ENCODE measurements at regions not wholly inside any gene's neighbourhood (a gene's known extent, or its start where the extent isn't known, plus 50 kb on each side); places are given as distances from the start of the nearest gene placed in this dataset.
A peak's percentile ranks its signal among the peaks of the same experiment; 100 is the strongest.

DNA sequence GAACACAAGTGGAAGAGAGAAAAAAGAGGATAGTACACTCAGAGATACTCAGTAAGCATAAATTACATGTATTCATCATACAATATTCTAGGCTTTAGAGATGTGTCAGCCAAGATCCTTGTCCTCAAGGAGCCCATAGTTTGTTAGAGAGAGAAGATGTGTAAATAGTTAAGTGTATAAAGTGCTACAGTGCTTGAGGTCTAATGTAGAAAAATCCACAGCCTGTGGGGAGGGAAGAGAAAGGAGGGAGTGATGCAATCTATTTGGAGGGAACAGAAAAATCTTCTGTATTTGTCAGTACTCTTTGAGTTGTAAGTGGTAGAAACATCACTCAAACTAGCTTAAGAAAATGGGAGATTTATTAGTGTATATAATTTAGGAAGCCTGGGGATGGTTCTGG, 81.9 kb downstream of the PALM2AKAP2 start:
- H3K9me3 Mint-ChIP-seq, result no peaks in the 10 kb centered on the region
- intact Hi-C loops (cut with micrococcal nuclease), result no loop called here
- POLR2A ChIA-PET, result no interaction called here
- H3K27me3 Mint-ChIP-seq, result peaks cover 10% of the 10 kb centered on the region
- CTCF ChIA-PET, result no interaction called here
- no peaks in the 10 kb centered on the region for H3K36me3 Mint-ChIP-seq
- no peaks in the 10 kb centered on the region for H3K4me1 Mint-ChIP-seq (ENCODE audit: low read depth)
- DNase-seq, result no peak
- H3K27ac Mint-ChIP-seq, result no peak overlapping the region
- H3K4me3 Mint-ChIP-seq, result no peak overlapping the region

DNA sequence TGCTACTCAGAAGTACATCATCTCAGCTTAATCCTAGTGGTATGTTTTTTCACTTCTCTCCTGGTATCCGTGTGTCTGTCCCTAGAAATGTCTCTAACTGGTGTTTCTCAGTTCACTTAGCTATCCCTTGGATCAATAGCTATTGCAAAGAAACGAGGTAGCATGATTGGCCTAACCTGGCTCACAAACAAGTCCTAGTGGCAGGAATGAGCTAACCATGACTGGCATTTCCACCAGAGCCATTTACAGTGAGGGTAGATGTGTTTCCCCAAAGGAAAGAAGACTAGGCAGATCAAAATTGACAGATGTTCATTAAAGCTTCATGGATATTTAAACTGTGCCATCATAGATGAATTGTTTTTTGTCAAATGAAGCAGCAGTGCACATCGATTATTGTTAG, 82.5 kb downstream of the PALM2AKAP2 start:
- Mint-ChIP-seq H3K27ac (no peak overlapping the region), H3K27me3 (peaks cover 14% of the 10 kb centered on the region), H3K4me3 (no peak overlapping the region), H3K4me1 (ENCODE audit: low read depth) (no peaks in the 10 kb centered on the region), H3K36me3 (no peaks in the 10 kb centered on the region), H3K9me3 (no peaks in the 10 kb centered on the region)
- POLR2A ChIA-PET, result no interaction called here
- DNase-seq, result no peak
- CTCF ChIA-PET, result interaction anchor here (0.6 kb wide), 1 partner anchor 42 kb away, joined by 3 read pairs; no protein-coding TSS in a partner anchor
- intact Hi-C loops (cut with micrococcal nuclease), result no loop called here

DNA sequence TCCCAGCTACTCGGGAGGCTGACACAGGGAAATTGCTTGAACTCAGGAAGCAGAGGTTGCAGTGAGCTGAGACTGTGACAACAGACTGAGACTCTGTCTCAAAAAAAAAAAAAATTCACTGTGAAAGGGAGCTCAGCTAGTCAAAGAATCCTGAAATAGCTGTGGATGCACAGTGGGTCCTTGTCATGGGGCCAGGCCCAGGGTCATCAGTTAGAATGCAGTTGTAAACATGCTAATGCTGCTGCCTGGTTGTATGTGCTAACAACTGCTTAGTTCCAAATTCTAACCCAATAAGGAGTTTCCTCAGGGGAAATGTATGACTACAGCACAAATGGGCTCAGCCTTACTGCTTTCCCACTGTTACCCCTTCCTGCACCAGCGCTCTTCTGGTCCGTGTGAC, 84.0 kb downstream of the PALM2AKAP2 start:
- no peak for DNase-seq
- intact Hi-C loops (cut with micrococcal nuclease), result no loop called here
- Mint-ChIP-seq H3K4me1 (ENCODE audit: low read depth) (no peaks in the 10 kb centered on the region), H3K27me3 (peaks cover 16% of the 10 kb centered on the region), H3K9me3 (no peaks in the 10 kb centered on the region), H3K4me3 (no peak overlapping the region), H3K36me3 (no peaks in the 10 kb centered on the region), H3K27ac (no peak overlapping the region)
- ChIA-PET POLR2A (no interaction called here), CTCF (no interaction called here)

DNA sequence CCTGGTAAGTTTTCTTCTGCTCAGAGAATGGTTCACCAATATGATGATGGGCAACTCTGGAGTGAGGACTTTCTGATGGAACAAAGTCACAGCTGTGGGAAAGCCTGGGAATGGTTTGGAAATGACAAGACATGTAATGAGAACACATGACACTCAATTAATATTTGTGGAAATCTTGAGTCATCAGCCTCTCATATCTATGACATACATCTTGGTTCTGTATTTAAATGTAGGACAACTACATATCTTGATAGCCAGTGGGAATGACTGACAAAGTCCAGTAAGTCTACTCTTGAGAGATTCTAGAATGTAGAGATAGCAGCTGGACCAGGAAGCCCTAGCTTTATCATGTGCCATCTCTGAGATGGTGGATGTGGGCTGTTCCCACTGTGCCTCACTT, 85.5 kb downstream of the PALM2AKAP2 start:
- H3K4me1 Mint-ChIP-seq (ENCODE audit: low read depth), result no peaks in the 10 kb centered on the region
- peaks cover 13% of the 10 kb centered on the region for H3K27me3 Mint-ChIP-seq
- H3K4me3 Mint-ChIP-seq, result no peak overlapping the region
- ChIA-PET CTCF (no interaction called here), POLR2A (no interaction called here)
- no peaks in the 10 kb centered on the region for H3K36me3 Mint-ChIP-seq
- H3K27ac Mint-ChIP-seq, result no peak overlapping the region
- intact Hi-C loops (cut with micrococcal nuclease), result no loop called here
- no peak for DNase-seq
- no peaks in the 10 kb centered on the region for H3K9me3 Mint-ChIP-seq

DNA sequence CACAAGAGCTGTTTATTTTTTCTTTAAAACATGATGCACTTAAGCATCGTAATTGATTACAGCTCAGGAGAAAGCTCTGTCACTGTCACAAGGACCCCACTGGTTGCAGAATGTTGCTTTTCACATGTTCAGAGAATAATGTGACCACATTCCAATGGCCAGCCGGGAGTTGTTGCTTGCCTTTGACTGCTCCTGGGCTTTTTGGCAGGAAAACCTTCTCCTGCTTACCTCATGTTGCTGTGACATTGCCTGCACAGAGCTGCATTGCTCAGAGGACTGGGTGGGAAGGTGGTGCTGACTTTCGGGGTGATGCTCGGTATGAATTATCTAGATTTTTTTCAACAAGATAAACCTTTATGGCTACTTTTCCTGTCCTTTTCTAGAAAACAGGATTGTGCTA, 88.2 kb downstream of the PALM2AKAP2 start:
- H3K4me1 Mint-ChIP-seq (ENCODE audit: low read depth), result no peaks in the 10 kb centered on the region
- peaks cover 19% of the 10 kb centered on the region for H3K27me3 Mint-ChIP-seq
- ChIA-PET CTCF (interaction anchor here (1.0 to 1.2 kb wide), 2 partner anchors 51 to 284 kb away, joined by 3 read pairs; no protein-coding TSS in a partner anchor), POLR2A (no interaction called here)
- no peak overlapping the region for H3K4me3 Mint-ChIP-seq
- H3K27ac Mint-ChIP-seq, result no peak overlapping the region
- DNase-seq, result no peak
- H3K9me3 Mint-ChIP-seq, result no peaks in the 10 kb centered on the region
- H3K36me3 Mint-ChIP-seq, result no peaks in the 10 kb centered on the region
- intact Hi-C loops (cut with micrococcal nuclease), result no loop called here

DNA sequence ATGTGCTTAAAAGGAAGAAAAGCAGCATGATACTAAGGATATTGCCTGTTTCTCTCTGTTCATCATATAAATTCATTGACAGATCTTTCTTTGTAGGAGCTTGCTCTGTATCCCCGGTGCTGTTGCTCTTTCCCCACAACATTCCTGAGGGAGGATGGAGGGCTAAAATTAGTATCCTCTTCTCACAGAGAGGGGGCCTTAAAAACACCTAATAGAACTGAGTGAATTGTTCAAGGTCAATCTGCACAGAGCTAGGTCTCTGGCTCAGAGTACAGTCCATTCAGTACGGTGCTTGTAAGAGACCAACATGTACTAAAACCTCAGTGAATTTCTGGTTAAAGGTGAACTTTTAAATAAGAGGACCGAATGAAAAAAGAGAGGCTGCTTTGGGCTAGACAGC, 88.7 kb downstream of the PALM2AKAP2 start:
- H3K27me3 Mint-ChIP-seq, result peaks cover 19% of the 10 kb centered on the region
- H3K4me3 Mint-ChIP-seq, result no peak overlapping the region
- CTCF ChIA-PET, result interaction anchor here (1.0 to 1.2 kb wide), 2 partner anchors 52 to 284 kb away, joined by 3 read pairs; no protein-coding TSS in a partner anchor
- H3K4me1 Mint-ChIP-seq (ENCODE audit: low read depth), result no peaks in the 10 kb centered on the region
- H3K36me3 Mint-ChIP-seq, result no peaks in the 10 kb centered on the region
- H3K9me3 Mint-ChIP-seq, result no peaks in the 10 kb centered on the region
- intact Hi-C loops (cut with micrococcal nuclease), result no loop called here
- POLR2A ChIA-PET, result no interaction called here
- H3K27ac Mint-ChIP-seq, result no peak overlapping the region
- DNase-seq, result no peak

DNA sequence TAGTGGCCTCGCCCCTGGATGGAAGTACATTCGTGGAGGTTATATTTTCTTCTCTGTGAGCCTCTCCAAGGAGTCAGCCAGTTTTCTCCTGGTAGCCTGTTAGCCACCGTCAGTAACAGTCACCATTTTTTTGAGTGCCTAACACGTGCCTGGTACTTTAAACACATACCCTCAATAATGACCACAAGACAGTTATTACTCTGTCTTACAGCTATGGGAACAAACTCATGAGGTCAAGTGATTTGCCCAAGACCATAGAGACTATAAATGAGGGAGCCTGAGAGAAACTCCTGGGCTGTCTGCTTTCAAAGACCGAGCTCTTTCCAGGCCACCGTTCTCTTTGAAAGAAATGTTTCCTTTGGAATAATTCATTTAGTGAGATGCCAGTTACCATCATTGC, 90.4 kb downstream of the PALM2AKAP2 start:
- H3K9me3 Mint-ChIP-seq, result no peaks in the 10 kb centered on the region
- H3K4me1 Mint-ChIP-seq (ENCODE audit: low read depth), result no peaks in the 10 kb centered on the region
- peaks cover 30% of the 10 kb centered on the region for H3K27me3 Mint-ChIP-seq
- intact Hi-C loops (cut with micrococcal nuclease), result no loop called here
- no peaks in the 10 kb centered on the region for H3K36me3 Mint-ChIP-seq
- H3K4me3 Mint-ChIP-seq, result no peak overlapping the region
- DNase-seq, result no peak
- ChIA-PET POLR2A (no interaction called here), CTCF (interaction anchor here (1.0 kb wide), 1 partner anchor 314 kb away, joined by 3 read pairs; no protein-coding TSS in a partner anchor)
- no peak overlapping the region for H3K27ac Mint-ChIP-seq

DNA sequence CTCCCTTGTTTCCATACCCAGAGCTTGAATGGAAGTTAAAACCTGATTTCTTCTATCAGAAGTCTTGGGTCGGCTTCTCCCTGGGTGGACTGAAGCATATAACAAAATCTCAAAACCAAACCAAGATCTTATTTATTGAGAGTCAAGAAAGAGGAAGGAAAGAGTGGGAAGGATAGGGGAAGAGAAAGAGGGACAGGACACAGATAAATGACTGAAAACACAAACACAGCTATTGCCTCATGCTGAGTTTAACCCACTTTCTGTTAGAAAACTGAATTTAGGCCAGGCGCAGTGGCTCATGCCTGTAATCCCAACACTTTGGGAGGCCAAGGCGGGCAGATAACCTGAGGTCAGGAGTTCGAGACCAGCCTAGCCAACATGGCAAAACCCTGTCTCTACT, 92.9 kb downstream of the PALM2AKAP2 start:
- POLR2A ChIA-PET, result no interaction called here
- no peaks in the 10 kb centered on the region for H3K9me3 Mint-ChIP-seq
- peaks cover 24% of the 10 kb centered on the region for H3K27me3 Mint-ChIP-seq
- H3K4me3 Mint-ChIP-seq, result no peak overlapping the region
- no peak overlapping the region for H3K27ac Mint-ChIP-seq
- intact Hi-C loops (cut with micrococcal nuclease), result no loop called here
- no peaks in the 10 kb centered on the region for H3K4me1 Mint-ChIP-seq (ENCODE audit: low read depth)
- no peak for DNase-seq
- no peaks in the 10 kb centered on the region for H3K36me3 Mint-ChIP-seq
- CTCF ChIA-PET, result interaction anchor here (2.2 kb wide), 1 partner anchor 9 kb away, joined by 7 read pairs; no protein-coding TSS in a partner anchor

DNA sequence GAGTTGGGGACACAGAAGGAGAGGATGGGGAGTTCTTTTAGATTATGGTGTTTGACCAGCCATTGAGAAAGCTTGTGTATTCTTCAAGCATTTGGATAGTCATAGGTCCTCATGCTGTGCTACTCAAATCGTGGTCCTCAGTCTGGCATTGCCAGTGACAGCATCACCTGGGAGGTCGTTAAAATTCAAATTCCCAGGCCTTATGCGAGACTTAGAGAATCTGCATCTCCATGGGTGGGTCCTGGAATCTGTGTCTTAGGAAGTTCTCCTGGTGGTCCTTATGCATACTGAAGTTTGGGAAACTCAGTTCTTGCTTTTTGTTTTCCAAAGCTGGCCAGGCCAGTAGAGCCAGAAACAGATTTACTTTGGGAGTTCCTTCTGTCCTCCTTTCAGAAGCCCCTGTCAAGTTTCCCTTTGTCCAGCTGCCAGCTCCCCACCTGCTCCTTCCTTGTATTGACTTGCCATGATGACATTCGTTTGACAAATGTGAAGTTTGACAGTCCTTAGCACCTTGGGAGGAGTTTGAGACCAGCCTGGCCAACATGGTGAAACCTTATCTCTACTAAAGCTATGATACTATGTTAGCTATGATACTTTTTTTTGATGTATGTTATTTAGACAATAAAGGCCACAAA, 95.6 kb downstream of the PALM2AKAP2 start:
- Mint-ChIP-seq H3K4me3 (no peak overlapping the region), H3K36me3 (no peaks in the 10 kb centered on the region), H3K27me3 (peaks cover 27% of the 10 kb centered on the region), H3K4me1 (ENCODE audit: low read depth) (peaks cover 4% of the 10 kb centered on the region), H3K9me3 (no peaks in the 10 kb centered on the region), H3K27ac (no peak overlapping the region)
- intact Hi-C loops (cut with micrococcal nuclease), result no loop called here
- DNase-seq, result no peak
- ChIA-PET CTCF (no interaction called here), POLR2A (no interaction called here)

DNA sequence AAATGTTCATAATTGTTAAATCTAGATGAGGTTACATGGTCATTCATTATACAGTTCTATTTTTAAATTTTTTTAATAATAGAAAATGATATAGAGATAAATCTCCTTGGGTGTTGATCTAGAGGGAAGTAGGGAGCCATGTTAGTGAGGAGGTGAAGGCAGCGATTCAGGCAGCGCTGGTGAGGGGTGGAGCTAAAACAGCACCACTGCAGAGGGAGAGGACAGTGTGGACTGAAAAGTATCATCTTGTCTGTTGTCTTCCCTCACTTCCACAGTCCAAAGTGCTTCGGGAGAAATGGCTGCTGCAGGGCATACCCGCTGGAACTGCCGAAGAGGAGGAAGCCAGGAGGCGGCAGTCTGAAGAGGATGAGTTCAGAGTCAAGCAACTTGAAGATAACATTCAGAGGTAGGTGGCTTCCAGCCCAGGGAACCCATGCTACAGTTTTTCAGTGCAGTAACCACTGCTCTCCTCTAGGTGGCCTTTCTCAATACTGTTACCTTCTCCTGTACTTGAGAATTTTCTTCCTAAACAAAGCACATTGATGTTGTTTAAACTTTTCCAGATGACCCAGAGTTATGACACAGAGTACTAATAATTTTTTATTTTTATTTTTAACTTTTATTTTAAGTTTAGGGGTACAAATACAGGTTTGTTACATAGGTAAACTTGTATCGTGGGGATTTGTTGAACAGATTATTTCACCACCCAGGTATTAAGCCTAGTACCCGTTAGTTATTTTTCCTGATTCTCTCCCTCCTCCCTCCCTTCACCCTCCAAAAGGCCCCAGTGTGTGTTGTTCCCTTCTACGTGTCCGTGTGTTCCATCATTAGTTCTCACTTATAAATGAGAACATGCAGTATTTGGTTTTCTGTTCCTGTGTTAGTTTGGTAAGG, 100.5 kb downstream of the PALM2AKAP2 start:
- H3K9me3 Mint-ChIP-seq, result no peaks in the 10 kb centered on the region
- intact Hi-C loops (cut with micrococcal nuclease), result loop anchor here (10.0 kb wide), 3 partner anchors 306 to 766 kb away; partner anchors contain the start of gene TMEM245
- ChIA-PET CTCF (interaction anchor here (0.6 to 1.3 kb wide), 7 partner anchors 19 to 812 kb away, joined by 3 to 5 read pairs (median 4); no protein-coding TSS in a partner anchor), POLR2A (no interaction called here)
- H3K4me3 Mint-ChIP-seq, result peak overlapping the region; percentile 33
- no peak overlapping the region for H3K27ac Mint-ChIP-seq
- no peaks in the 10 kb centered on the region for H3K36me3 Mint-ChIP-seq
- peaks cover 10% of the 10 kb centered on the region for H3K27me3 Mint-ChIP-seq
- H3K4me1 Mint-ChIP-seq (ENCODE audit: low read depth), result peaks cover 9% of the 10 kb centered on the region
- DNase-seq, result peak; percentile 46

DNA sequence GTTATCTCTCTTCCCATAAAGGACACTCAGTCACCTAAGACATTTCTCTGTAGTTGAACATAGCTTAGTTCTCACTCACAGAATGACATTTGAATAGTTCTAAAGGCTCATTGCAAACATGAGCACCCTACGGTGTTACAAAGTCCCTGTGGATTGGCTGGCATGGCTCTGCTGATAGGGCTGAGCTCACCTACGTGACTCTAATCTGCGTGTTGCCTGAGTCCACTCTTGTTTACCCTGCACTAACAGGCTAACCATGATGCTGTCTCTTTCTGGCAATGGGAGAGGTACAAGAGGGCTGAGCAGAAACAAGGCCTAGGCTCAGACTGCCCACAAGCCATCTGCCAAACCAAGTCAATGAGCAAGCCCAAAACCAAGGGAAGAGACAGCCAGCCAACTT, 103.6 kb downstream of the PALM2AKAP2 start:
- ChIA-PET CTCF (no interaction called here), POLR2A (no interaction called here)
- intact Hi-C loops (cut with micrococcal nuclease), result loop anchor here (10.0 kb wide), 3 partner anchors 309 to 769 kb away; partner anchors contain the start of gene TMEM245
- H3K9me3 Mint-ChIP-seq, result no peaks in the 10 kb centered on the region
- no peak overlapping the region for H3K4me3 Mint-ChIP-seq
- H3K36me3 Mint-ChIP-seq, result no peaks in the 10 kb centered on the region
- H3K27ac Mint-ChIP-seq, result no peak overlapping the region
- peaks cover 37% of the 10 kb centered on the region for H3K4me1 Mint-ChIP-seq (ENCODE audit: low read depth)
- peaks cover 7% of the 10 kb centered on the region for H3K27me3 Mint-ChIP-seq
- no peak for DNase-seq

DNA sequence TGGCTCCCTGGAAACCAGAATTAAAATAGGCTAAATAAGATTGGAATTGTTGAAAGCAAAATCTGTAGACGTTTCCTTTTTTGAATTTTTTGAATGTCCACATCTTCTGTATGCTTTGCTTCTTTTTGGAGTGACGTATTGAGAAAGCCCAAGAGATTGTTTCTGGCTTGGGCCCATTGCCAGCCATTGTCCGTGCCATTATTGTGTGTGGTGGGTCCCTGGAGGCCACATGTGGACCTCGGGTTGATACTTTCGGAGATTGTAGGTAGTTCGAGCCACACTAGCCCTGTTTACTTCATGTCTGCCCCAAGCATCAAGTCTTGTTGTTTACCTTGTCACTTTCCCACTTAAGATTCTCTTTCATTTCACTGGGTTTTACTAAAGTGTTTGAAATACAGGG, 106.0 kb downstream of the PALM2AKAP2 start:
- no peaks in the 10 kb centered on the region for H3K9me3 Mint-ChIP-seq
- no peak overlapping the region for H3K4me3 Mint-ChIP-seq
- intact Hi-C loops (cut with micrococcal nuclease), result loop anchor here (1.0 to 10.0 kb wide), 9 partner anchors 9 to 771 kb away; partner anchors contain the start of genes TMEM245 and TXN
- peaks cover 50% of the 10 kb centered on the region for H3K4me1 Mint-ChIP-seq (ENCODE audit: low read depth)
- DNase-seq, result no peak
- peak overlapping the region; percentile 84 for H3K27ac Mint-ChIP-seq
- no peaks in the 10 kb centered on the region for H3K36me3 Mint-ChIP-seq
- POLR2A ChIA-PET, result interaction anchor here (0.8 to 1.5 kb wide), 5 partner anchors 48 to 371 kb away, joined by 3 to 6 read pairs (median 3); partner anchors contain the start of gene TXN
- CTCF ChIA-PET, result interaction anchor here (0.9 to 1.8 kb wide), 7 partner anchors 10 to 271 kb away, joined by 3 to 11 read pairs (median 3); no protein-coding TSS in a partner anchor
- peaks cover 1% of the 10 kb centered on the region for H3K27me3 Mint-ChIP-seq

All from activated CD4-positive, alpha-beta memory T cell treated with anti-CD3 and anti-CD28 coated beads for 36 hours (primary cell).